ENCODE measurements at regions not wholly inside any gene's neighbourhood (a gene's known extent, or its start where the extent isn't known, plus 50 kb on each side); places are given as distances from the start of the nearest gene placed in this dataset.
"Not testable (repeated sequence)": the region's sequence is repeated elsewhere in the genome, so short reads cannot be mapped to it uniquely, and the experiment has no call there.

- DNase-seq (ENCODE audit: low read depth, low spot score): no peak
Measured at GRCh38 chr5:56386046-56386445, 152.9 kb upstream of the ANKRD55 start.

DNA sequence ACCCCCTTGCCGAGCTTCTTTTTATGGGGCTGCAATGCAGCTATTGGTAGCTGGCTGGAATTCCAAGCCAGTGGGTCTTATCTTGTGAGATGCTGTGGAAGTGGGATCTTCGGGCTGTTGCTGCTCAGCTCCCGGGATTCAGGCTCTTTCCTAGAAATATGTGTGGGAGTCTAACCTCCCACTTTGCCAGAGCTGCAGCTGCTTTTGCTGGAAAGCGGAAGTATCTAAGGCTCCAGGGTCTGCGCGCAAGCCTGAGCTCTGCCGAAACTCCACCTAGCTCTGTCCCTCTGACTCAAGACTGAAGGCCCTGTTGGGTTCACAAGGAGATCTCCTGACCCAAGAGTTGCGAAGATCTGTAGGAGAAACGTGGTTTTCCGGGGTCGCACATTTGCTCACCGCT lies 151.1 kb upstream of the ANKRD55 start:
- peak; percentile 34 for DNase-seq (ENCODE audit: low read depth, low spot score)

- DNase-seq (ENCODE audit: low read depth, low spot score): no peak
Measured at GRCh38 chr5:56383761-56384160, 150.6 kb upstream of the ANKRD55 start.

DNA sequence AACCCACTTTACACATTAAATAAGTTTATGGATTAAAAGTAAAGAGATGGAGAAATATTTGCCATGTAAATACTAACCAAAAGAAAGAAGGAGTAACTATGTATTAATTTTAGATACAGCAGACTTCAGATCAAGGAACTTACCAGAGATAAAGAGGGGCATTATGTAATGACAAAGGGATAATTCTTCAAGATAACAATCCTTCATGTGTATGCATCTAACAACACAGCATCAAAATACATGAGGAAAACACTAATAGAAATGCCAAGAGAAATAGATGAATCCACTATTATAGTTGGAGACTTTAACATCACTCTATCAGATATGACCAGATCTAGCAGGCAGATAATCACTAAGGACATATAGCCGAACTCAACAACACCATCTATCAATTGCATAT lies 149.8 kb upstream of the ANKRD55 start:
- no peak for DNase-seq (ENCODE audit: low read depth, low spot score)

- no peak for DNase-seq (ENCODE audit: low read depth, low spot score)
Measured at GRCh38 chr5:56377573-56377972, 144.4 kb upstream of the ANKRD55 start.

DNA sequence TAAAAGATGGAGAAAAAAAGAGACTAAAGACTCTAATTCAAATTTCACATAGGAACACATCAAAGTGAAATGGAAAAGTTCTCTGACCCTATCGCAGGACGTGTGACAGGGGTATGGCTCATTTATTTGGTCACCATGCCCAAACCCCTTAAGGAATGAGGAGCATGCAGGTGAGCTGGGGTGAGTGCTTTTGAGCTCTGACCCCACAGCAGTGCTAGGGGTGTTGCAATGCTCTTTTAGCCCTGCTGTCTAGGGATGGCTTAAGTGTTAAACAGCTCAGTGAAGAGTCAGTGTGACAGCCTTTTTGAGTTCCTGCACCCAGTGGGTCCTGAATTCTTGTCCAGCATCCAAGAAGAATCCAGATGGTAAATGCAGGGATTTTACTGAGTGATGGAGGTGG lies 143.0 kb upstream of the ANKRD55 start:
- no peak for DNase-seq (ENCODE audit: low read depth, low spot score)

DNA sequence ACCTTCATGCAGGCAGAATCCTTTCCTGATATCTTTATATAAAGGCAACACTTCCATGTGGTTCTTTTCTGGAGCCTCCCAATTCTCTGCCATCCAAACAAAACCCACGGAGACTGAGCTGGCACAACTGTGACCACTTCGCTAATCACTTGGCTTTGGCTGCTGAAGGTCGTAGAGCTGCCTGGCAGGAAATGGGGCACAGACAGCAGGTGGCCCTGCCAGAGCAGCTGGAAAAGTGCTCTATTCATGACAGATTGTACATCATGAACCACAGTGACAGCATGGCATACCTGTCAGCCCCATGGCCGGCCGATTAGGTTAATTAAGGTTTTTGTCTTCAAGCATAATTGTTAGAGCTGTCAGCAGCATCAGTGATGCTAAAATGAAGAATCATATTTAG lies 141.9 kb upstream of the ANKRD55 start:
- DNase-seq (ENCODE audit: low read depth, low spot score): no peak

DNA sequence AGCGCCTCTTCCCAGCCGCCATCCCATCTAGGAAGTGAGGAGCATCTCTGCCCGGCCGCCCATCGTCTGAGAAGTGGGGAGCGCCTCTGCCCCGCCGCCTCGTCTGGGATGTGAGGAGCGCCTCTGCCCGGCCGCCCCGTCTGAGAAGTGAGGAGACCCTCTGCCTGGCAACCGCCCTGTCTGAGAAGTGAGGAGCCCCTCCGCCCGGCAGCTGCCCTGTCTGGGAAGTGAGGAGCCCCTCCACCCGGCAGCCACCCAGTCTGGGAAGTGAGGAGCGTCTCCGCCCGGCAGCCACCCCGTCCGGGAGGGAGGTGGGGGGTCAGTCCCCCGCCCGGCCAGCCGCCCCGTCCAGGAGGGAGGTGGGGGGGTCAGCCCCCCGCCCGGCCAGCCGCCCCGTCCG lies 139.4 kb upstream of the ANKRD55 start:
- DNase-seq (ENCODE audit: low read depth, low spot score): not testable (repeated sequence)

DNA sequence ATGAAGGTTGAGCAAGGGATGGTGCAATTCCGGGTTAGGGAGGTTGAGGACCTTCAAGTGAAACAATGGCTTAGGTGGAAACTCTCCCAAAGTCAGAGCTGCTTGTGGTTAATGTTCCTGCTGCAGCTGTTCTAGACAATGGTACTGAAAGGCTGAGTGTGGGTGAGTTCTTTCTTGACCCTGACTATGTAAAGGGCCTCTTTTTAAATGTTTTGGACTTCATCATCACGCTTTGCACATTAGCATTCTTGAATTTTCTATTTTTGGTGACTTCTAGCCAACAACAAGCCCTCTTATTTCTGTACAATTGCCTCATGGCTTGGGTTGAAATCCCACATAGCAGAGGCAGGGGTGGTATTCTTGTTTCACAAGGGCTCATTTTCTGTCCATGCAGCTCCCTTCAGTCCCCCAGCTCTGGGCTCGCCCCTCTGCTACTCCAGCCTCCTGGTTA lies 136.3 kb upstream of the ANKRD55 start:
- DNase-seq (ENCODE audit: low read depth, low spot score): no peak

DNA sequence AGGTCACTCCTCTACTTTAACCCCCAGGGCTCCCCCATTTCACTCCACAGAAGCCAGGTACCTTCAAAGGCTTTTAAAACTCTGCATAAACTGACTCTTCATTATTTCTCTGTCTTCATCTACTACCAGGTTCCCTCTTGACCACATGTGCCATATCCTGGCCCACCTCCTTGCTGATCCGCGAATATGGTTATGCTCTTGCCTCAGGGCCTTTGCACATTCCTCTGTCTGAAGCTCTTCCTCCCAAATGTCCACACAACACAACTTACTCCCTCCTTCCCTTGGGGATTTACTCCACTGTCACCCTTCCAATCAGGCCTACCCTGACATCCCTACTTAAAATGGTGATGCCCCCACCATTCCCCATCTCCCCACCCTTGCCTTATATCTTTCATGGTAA lies 134.6 kb upstream of the ANKRD55 start:
- no peak for DNase-seq (ENCODE audit: low read depth, low spot score)

DNA sequence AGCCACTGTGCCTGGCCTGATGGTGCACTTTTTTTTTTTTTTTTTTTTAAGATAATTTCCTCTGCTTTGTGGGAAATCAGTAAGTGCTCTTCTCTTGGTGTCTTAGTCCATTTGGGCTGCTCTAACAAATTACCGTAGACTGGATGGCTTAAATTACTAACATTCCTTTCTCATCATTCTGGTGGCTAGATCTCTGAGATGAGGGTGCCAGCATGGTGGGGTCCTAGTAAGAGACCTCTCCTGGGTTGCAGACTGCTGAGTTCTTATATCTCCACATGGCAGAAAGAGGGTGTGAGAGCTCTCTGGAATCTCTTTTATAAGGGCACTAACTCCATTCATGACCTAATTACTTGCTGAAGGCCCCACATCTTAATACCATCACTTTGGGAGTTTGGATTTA lies 133.9 kb upstream of the ANKRD55 start:
- no peak for DNase-seq (ENCODE audit: low read depth, low spot score)

DNA sequence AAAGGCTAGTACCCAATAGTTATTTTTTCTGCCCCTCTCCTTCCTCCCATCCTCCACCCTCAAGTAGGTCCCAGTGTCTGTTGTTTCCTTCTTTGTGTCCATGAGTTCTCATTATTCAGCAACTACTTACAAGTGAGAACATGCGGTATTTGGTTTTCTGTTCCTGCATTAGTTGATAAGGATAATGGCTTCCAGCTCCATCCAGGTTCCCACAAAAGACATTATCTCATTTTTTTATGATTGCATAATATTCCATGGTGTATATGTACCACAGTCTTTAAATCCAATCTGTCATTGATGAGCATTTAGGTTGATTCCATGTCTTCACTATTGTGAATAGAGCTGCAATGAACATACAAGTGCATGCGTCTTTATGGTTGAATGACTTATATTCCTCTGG lies 128.3 kb upstream of the ANKRD55 start:
- no peak for DNase-seq (ENCODE audit: low read depth, low spot score)

DNA sequence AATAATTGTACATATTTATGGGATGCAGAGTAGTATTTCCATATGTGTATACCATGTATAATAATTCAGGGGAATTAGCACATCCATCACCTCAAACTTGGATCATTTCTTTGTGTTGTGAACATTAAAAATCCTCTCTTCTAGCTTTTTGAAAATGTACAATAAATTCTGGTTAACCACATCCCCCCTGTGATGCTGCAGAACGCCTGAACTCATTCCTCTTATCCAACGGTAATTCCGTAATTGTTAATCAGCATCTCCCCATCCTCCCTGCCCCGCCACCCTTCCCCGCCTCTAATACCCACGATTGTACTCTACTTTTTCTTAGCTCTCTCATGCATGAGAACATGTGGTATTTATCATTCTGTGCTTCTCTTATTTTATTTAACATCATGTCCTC lies 127.7 kb upstream of the ANKRD55 start:
- DNase-seq (ENCODE audit: low read depth, low spot score): no peak

DNA sequence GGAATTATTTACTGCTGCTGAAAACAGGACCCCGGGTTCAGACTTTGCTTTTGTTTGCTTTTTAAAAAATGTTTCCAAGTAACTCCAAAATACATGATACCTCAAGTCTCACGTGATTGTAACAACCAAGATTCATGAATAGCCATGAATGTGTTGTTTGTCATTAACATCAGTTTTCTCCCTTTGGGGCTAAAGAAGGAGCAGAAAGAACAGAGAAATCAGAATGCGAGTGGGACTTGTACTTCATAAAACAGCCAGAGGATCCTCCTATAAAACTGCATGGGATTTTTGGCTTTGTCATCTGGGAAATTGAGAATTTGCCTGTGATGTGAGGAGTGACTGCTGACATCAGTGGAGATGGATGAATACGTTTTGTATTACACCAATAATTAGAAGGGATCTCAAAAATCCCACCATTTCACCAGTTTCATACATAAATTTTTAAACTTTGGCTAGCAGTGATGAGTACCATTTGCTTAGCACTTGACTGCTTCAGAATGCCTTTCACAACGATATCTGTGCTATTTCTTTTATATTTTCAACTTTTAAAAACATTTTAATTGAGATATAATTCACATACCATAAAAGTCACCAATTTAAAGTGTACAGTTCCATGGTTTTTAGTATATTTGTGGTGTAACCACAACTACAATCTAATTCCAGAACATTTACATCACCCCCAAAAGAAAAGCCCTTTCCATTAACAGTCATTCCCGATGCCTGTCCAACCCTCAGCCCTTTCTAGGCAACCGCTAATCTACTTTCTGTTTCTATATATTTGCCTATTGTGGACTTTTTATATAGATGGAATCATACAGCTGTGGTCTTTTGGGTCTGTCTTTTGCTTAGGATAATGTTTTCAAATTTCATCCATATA lies 126.9 kb upstream of the ANKRD55 start:
- DNase-seq (ENCODE audit: low read depth, low spot score): no peak

GRCh38 chr5:56358703-56359681 lies 125.9 kb upstream of the ANKRD55 start:
- DNase-seq (ENCODE audit: low read depth, low spot score): no peak

GRCh38 chr5:56358046-56358445 lies 124.9 kb upstream of the ANKRD55 start:
- no peak for DNase-seq (ENCODE audit: low read depth, low spot score)

DNA sequence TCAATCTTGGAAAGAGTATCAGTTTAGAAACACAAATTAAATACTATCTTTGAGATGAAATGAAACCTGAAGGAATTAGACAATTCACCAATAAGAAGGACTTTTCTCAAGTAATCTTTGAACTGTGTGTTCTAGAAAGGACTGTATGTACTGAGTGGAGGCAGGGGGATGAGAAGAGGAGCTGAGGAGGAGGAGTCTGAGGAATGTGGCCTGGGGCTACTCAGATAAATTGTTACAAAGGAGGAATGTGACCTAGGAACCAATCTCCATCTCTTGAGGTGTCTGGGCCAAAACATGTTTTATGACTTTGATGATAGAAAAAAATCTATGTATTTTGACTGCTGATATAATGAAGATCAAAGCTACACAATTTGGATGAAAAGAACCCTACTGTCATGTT lies 124.3 kb upstream of the ANKRD55 start:
- peak; percentile 51 for DNase-seq (ENCODE audit: low read depth, low spot score)

DNA sequence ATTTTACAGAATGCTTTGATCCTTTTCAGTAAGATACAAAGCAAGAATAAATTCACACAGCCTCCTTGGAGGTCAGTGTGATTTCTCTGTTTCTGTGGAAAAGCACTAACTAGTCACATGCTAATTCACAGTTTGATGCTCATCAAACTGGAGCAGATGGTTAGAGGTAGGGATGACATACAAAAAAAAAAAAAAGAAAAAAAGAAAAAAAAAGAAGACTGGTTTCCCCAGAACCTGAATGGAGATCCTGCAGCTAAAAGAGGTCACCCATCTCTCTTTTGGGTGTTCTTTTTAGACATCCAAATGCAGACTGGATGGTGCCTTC lies 123.7 kb upstream of the ANKRD55 start:
- DNase-seq (ENCODE audit: low read depth, low spot score): no peak

DNA sequence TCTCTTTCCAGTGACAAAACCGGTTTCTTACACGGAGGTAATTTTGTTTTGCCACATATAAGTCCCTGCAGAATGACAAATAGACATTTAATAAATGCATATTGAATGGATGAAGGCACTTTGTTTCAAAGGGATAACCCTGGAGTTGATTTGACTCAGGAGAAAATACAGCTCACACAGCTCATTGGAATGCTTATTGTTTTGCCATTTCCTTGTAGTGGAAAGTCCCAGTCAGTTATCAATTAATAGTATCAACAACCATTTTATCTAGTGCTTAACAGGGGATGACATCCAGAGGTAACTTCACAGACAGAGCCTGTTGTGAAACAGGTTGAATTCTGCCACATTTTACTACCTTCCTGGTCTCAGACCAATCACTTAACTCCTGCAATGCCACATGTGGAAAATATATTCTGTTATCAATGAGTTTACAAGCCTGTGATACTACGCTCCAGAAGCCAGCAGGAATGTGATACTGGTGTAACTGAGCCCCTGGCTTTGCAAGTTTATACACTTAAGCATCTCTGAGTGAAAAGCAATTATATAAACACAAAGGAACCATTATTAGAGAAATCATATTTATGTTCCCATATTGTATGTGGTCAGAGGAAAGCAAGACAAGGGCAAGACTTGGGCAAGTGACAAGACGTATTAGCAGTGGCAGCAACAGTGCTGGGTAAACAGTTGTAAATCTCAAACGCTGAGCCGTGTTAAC lies 123.1 kb upstream of the ANKRD55 start:
- no peak for DNase-seq (ENCODE audit: low read depth, low spot score)

DNA sequence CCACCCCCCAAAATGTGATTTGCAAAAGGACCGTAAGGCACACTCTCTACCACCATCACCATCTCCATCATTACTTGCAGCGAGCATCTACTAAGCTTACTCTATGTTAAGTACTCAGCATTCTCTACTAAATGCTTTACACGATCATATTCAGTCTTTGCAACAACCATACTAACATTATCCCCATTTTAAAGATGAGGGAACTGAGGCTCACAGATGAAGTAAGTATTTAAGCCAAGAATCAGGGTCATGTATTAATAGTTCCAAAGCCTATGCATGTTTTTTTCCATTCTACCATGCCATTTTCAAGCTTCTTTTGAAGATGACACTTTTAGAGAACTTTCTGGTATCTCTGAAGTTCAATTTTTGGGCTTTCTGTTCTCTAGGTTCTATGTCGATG lies 121.7 kb upstream of the ANKRD55 start:
- no peak for DNase-seq (ENCODE audit: low read depth, low spot score)

- DNase-seq (ENCODE audit: low read depth, low spot score): no peak
Measured at GRCh38 chr5:56352808-56353590, 119.9 kb upstream of the ANKRD55 start.

Data from ELF-1 (cell line).